NCI-H510A treated with DMSO at 0.1 percent for 48 hours (cell line): ENCODE measurements at regions not wholly inside any gene's neighbourhood (a gene's known extent, or its start where the extent isn't known, plus 50 kb on each side); places are given as distances from the start of the nearest gene placed in this dataset.

Experiments
- DNase-seq: peaks from one replicate; lab custom pipeline; 2025; lab: John Stamatoyannopoulos, UW

- DNase-seq = no peak
Observed at GRCh38 chr10:84784749-84785148, 456.4 kb downstream of the CCSER2 start.

DNA sequence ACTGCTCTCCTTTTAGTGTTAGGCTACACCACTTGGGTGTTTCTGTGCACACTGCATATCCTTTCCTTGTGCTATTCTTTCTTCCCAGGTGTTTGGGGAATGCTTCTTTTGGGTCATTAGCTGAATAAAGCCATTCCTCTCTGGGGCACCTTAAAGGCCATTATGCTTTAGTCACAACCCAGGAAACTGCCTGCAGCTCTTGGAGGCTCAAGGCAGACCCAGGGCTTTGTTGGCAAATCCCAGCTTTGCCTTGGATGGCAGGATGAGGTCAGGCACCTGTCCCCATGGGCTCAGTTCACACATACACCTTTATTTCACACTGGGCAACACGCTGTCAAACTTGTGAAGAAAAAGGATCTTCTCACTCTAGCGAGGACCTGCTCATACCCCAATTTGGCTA, 460.6 kb downstream of the CCSER2 start:
- no peak for DNase-seq

- DNase-seq = no peak
Observed at GRCh38 chr10:84798312-84798711, 469.9 kb downstream of the CCSER2 start.

DNA sequence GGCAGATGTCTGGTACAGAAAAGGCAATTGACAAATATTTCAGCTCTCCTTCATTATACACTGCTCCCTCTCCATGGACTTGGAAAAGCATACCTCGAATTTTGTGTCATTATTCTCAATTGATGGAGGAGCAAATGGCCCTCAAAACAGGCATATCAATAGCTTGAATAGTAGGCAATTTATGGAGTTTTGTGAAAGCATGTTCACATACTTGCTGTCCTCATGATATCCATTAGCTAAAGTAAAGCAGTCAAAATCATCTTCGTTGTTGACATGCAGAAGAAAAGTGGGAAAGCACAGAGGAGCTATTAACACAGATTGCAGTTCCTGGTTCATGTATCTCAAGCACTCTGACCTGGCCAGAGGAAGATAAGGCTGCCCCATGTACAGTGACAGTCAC, 472.8 kb downstream of the CCSER2 start:
- no peak for DNase-seq

DNA sequence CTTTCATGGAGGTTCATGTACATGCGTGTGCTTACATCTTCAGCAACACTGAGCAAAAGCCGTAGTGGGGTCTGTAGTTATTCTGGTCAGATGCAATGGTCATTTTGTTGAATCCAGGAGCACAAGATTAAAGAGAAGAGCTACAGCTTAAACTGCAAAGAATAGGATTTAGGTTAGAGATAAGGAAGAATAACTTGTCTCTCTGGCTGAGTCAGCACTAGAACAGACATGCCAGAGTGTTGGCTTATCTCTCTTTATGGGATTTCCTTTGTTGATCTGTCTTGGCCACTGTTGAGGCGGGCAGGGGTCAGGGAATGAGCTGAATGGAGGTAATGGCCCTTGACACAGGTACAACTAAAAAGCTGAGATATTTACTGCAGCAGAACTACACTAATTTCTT, 473.5 kb downstream of the CCSER2 start:
- DNase-seq = no peak

- DNase-seq = no peak
Observed at GRCh38 chr10:84805149-84805548, 476.8 kb downstream of the CCSER2 start.

GRCh38 chr10:84811113-84811512, 482.7 kb downstream of the CCSER2 start:
- DNase-seq = no peak

DNA sequence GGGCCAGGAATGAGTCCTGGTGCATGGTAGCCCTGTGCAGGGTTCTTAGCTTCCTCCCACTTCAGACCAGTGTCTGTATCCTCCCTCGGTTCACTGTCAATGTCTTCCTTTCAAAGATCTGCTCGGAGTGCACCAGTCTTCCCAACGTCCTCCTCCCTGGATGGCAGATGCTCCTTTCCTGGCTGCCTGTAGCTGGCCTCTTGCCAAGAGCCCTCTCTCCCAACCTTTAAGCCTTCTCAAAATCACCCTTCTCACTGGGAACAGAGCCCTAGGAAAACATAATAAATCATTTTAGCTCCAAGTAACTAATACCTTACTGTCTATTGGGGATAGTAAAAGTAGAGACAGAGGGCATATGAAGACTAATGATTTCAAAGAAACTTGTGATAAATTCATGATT, 490.6 kb downstream of the CCSER2 start:
- peak; percentile 37 for DNase-seq

DNA sequence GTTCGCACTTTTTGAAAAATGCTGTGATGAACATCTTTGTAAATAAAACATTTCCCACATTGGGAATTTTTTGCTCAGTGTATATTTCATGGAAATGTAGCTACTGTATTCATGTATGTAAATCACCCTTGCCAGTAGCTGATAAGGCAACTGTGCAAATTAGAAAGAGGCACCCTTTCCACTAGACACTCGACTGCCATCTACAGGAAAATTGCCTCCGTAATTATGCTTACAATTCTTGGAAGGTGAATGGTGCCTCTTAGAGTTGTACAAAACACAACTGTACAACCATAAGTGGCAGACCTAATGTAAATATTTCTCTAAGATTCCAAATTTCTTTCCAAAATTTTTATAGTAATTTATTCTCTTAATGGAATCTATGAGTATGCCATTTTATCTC, 491.7 kb downstream of the CCSER2 start:
- peak; percentile 47 for DNase-seq

DNA sequence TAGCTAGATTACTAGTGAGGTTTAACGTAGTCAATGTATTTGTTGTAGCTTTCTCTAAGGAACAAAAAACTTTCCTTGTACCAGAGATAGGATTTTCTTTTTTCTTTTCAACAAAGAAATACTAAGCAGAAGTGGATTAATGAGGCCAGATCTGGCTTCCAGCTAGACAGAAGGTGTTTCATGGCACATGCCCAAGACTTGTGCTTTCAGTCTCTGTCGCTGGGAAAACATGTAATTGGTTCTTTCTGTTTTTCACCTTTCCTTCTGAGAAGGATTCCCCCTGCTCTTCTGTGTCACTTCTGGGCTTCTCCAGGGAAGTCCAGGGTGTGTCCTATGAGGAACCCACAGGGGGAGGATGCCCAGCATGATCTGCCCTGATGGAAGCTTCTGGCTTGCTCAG, 492.2 kb downstream of the CCSER2 start:
- no peak for DNase-seq

- DNase-seq = no peak
Observed at GRCh38 chr10:84822931-84823630, 494.7 kb downstream of the CCSER2 start.

GRCh38 chr10:84824525-84824924, 496.1 kb downstream of the CCSER2 start:
- DNase-seq = no peak

- DNase-seq = no peak
Observed at GRCh38 chr10:84825330-84825729, 496.9 kb downstream of the CCSER2 start.

- no peak for DNase-seq
Observed at GRCh38 chr10:84826704-84827103, 498.3 kb downstream of the CCSER2 start.

- DNase-seq = no peak
Observed at GRCh38 chr10:84829131-84829530, 500.7 kb downstream of the CCSER2 start.

DNA sequence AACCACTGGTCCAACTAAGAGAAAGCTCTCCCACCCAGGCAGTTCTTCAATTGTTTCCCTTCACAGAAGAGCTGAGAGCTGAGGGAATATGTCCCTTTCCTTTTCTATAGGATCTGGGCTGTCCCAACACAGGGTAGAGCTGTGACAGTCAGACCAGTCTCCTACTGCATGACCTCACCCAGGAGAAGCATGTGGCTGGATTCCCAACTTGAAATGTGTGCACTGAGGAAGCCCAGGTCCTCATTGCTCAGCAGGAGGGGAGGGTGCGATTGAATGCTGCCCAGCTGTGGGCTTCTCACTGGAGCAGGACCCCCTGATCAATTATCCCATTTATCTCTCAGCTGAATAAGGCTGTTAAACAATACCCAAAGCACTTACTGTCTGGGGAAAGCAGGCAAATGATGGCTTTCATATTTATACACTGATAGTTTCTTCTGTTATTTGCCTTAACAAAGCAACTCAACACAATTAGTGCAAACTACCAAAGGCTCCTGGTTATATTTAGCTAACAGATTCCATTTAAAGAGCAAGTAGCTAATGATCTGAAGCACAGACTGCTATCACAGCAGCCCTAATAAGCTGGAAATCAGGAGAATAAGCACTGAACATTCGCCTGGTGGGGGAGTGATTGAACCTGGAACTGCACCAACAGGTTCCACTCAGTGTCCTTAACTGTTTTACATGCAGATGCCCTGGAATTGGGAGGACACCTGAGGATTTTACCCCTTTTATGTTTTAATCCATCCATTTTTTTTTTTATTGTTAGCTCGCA, 508.8 kb downstream of the CCSER2 start:
- DNase-seq = no peak

GRCh38 chr10:84837877-84838276, 509.5 kb downstream of the CCSER2 start:
- no peak for DNase-seq

- DNase-seq = no peak
Observed at GRCh38 chr10:84838851-84839250, 510.5 kb downstream of the CCSER2 start.

DNA sequence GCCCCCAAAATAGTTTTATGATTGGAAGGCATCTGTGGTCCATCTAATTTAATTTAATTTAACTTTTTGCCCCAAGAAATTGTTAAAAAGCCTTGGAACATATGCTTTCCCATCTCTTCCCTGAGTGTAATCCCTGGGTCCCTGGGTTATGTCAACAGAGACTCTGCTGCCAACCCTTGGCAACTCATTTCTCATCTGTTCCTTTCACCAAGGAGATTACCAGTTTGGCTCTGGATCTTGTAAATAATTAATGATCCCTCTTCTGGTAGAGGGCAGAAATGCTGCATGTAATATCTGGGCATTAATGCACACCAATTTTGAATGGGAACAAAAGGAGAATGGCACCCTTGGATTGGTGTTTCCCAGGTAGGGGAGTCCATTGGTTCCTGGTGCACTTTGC, 514.2 kb downstream of the CCSER2 start:
- DNase-seq = no peak

- DNase-seq = no peak
Observed at GRCh38 chr10:84844461-84844860, 516.1 kb downstream of the CCSER2 start.

GRCh38 chr10:84845628-84846261, 517.4 kb downstream of the CCSER2 start:
- peak; percentile 70 for DNase-seq

GRCh38 chr10:84846658-84847316, 518.4 kb downstream of the CCSER2 start:
- DNase-seq = no peak

DNA sequence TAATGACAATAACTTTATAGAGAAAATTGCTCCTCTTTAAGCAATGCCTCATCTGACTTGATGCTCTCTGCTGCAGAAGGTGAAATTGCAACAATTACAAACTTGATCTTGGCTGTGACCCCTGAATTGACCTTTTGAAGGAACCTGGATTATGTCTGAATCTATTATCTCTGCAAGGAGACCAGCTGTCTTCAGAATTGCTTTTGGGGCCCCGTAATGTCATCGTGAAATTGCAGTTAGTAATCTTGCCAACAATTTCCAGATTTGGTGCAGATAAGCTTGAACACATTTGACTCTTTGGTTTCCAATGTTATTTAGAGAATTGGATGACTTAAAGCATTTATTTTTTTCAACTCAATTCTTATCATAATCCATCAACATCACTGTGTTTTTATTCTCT, 520.6 kb downstream of the CCSER2 start:
- DNase-seq = no peak
